NCI-H128 (cell line): ENCODE measurements at regions not wholly inside any gene's neighbourhood (a gene's known extent, or its start where the extent isn't known, plus 50 kb on each side); places are given as distances from the start of the nearest gene placed in this dataset.

Source experiments
- DNase-seq: peaks from one replicate; lab custom pipeline; 2025; ENCODE audit not compliant: unreplicated experiment; lab: John Stamatoyannopoulos, UW

- no peak for DNase-seq
Measured at GRCh38 chr21:16342932-16343331, 613.1 kb downstream of the USP25 start.

DNA sequence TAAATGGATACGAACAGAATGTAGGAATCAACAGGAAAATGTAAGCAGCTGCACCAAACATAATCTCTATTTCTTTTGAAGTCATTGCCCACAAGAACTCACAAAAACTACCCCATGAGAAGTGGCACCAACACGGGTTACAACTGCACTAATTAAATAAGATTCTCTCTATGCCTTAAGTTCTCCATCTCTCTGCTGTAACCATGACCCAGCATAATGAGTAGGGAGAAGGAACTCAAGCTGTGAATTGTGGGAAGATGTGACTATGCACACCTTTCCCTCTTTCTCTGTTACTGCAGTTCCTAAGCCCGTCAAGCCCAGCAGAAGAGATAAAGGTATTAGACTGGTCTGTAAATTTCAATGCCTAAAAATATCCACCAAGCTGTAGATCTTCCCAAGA is 614.0 kb downstream of the USP25 start:
- no peak for DNase-seq

GRCh38 chr21:16345757-16346156 is 616.0 kb downstream of the USP25 start:
- DNase-seq, result no peak

DNA sequence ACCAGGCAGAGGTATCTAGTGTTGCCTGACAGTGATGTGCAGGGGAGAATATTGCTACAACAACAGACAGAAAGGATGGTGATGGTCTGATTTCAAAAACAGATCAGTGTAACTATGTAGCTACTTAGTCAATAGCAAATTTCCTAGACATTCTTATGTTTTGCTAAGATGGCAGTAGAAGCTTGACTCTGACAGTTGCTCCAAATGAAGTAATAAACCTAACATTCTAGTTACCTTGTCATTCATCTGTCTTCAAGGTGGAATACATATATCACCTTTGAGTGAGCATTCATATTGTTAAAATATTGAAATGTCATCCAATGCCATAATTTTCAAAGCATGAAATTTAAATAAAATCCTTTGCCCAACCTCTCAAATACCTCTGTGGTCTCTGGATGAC is 617.4 kb downstream of the USP25 start:
- no peak for DNase-seq

- no peak for DNase-seq
Measured at GRCh38 chr21:16353764-16354163, 624.0 kb downstream of the USP25 start.

- DNase-seq, result no peak
Measured at GRCh38 chr21:16357994-16358393, 628.2 kb downstream of the USP25 start.

DNA sequence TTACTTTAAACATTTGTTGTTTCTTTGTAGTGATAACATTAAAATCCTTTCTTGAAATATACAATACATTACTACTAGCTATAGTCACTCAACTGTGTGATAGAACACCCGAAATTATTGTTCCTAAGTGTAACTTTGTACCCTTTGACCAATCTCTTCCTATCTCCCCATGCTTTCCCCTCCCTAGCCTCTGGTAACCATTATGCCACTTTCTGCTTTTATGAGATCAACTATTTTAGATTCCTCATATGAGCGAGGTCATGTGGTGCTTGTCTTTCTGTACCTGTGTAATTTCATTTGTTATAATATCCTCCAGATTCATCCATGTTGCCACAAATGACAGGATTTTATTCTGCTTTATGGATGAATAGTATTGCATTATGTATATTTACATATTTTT is 629.0 kb downstream of the USP25 start:
- DNase-seq, result no peak

GRCh38 chr21:16363100-16363499 is 633.3 kb downstream of the USP25 start:
- DNase-seq, result no peak

DNA sequence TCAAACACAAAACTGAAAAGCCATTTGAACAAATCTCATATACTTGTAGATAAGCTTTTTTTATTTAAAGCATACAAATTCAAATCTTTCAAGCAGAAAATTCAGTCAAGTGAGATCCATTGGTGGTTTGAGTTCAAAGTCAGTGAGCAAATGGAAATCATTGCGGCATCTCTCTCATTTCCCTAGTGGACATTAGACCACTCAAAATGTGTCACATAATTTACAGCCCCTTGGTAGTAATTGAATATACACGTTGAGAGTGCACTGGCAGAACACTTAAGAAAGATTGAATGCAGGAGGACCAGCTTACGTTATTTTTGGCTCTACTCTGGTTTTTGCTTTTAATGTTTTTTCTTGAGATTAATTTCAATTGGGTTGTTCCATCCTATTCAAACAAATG is 633.7 kb downstream of the USP25 start:
- no peak for DNase-seq

DNA sequence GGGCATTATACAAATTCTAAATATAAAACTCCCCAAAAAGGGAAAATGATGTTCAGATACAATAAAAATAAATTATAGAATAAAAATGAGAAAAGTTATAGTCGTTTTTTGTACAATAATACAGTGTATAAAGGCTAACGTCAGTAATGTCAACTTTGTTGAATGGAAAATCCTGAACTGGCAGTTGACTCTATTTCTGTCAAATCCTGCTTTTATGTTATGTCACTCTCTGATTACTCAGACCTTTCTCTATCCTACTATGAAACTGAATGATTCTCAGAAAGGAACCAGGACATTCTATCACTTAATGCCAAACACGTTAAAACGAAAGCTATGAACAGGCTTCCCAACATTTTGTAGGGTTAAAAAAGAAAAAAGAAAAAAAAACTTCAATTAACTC is 636.4 kb downstream of the USP25 start:
- DNase-seq, result no peak

GRCh38 chr21:16367079-16367478 is 637.3 kb downstream of the USP25 start:
- no peak for DNase-seq

DNA sequence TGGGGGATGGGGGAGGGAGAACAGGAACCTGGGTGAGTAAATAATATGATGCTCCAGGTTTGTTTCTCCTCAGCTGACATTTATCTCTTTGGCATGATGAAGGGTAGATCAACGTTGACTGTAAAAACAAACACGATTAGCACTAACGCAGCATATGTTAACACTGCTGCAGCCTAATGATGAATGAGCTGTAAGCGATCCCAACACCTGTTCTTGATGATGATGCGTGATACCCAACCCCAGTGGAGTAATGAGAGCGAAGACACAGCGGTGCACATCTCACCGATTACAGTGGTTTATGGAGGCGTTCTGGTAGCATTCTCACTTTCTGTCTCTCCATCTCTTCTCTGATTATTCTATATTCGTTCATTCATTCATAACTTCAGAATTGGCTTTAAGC is 640.4 kb downstream of the USP25 start:
- DNase-seq, result no peak

- DNase-seq, result no peak
Measured at GRCh38 chr21:16372586-16372985, 642.8 kb downstream of the USP25 start.

DNA sequence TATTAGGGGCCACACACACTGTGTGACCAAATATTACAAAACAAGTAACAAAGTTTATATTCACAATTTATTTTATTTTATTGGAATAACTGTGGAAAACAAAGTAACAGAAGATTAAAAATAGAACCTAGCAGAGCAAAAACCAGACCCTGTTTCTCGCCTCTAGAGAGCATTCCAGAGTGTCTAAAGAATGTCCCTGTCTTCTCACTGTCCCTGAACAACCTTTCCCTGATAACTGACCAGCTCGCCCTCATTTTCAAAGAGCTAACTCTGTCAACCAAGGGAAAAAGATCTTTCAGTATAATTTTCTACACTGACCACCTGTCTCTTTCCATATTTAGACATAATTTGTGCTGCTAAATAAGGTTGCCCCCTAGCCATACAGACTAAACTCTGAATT is 646.9 kb downstream of the USP25 start:
- DNase-seq, result no peak

GRCh38 chr21:16377120-16377658 is 647.4 kb downstream of the USP25 start:
- DNase-seq, result no peak

DNA sequence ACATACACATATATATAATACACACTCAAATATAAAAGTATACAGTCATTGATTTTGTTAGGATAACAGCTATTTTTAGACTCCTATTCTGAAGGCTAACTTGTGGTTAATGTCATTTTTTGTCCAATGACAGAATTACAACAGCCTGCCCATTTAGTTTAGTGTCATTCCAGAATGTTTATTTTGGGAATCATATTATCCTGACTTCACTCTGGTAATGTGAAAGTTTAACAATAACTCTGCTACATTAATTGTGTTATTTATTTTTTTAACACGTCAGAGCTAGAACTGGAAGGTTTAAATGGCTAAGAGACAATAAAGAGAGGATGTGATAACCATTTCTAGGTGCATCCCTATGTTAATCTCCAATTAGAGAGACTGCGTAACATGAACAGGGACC is 648.1 kb downstream of the USP25 start:
- no peak for DNase-seq

- DNase-seq, result no peak
Measured at GRCh38 chr21:16378525-16378924, 648.7 kb downstream of the USP25 start.

DNA sequence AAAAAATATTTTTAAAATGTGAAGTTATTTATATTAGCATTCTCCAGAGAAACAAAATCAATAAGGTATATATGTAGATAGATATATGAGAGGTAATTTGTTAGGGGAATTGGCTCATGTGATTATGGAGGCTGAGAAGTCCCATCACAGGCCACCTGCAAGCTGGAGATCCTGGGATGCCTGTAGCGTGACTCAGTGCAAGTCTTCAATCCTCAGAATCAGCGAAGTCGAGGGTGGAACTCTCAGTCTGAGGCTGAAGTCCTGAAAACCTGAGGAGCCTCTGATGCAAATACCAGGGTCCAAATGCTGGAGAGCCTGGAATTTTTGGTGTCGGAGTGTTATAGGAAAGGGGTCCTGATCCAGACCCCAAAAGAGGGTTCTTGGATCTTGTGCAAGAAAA is 658.5 kb downstream of the USP25 start:
- DNase-seq, result no peak

DNA sequence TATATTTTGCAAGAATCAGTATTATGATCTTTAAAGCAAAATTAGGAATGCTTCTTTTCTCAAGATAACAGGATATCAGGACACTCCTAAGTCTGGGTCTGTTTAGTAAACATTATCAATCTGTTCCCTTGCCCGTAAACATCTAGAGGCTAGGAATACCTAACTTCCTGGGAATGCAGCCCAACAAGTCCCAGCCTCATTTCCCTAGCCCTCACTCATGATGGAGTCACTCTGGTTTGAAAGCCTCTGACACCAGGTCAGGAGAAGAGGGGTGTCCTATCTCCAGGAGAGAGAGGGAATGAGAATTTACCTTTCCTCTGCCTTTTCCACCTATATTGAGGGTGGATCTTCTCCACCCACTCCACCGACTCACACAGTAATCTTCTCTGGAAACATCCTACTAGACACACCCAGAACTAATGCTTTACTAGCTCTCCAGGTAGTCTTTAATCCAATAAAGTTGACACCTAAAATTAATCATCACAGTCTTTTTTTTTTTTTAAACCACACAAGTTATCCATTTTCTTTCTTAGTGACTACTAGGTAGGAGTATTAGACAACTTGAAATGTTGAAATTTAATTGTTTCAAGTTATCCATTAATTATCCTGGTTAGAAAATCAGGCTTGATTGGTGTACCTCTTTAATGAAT is 659.3 kb downstream of the USP25 start:
- no peak for DNase-seq

DNA sequence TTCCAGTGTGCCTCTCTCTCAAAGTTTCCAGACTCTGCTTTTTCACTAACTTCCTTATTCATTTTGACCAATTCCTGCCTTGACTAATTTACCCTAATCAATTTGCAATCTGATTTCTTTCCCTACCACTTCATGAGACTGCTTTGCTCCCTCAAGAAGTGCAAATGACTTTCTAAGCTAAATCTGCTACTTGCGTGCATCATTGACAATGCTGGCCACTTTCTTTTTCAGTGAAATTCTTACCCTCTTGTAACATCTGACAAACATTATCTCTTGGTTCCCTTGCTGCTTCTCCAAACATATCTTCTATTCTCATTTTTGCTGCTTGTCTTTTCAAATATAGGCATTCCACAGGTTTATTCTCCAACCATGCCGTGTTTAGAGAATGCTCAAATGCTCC is 659.9 kb downstream of the USP25 start:
- DNase-seq, result no peak

- DNase-seq, result no peak
Measured at GRCh38 chr21:16395285-16395684, 665.5 kb downstream of the USP25 start.

- no peak for DNase-seq
Measured at GRCh38 chr21:16402752-16403151, 673.0 kb downstream of the USP25 start.

DNA sequence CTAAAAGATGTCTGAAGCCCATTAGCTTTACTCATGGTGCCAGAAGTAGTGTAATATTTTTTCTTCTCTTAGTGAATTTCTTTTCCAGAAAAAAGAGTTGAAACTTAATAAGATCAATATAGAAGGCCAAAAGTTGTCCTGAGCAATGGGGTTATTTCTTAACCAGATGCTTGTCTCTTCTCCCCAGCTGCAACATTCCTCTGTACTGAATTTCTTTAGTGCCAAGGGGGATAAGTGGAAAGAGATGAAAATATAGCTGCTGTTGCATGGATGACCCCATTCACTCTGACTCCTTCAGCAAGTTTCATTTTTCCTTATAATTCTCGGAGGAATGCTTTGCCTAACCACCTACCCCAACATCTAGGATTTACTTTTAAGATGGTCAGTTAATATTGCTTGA is 675.0 kb downstream of the USP25 start:
- no peak for DNase-seq
